H9 (cell line): ENCODE measurements at regions not wholly inside any gene's neighbourhood (a gene's known extent, or its start where the extent isn't known, plus 50 kb on each side); places are given as distances from the start of the nearest gene placed in this dataset.

ENCODE experiments used
- DNase-seq: peaks from one replicate; pipeline ENCODE4 v3.0.0-alpha.2; 2017
- H2AFZ ChIP-seq: one replicate; pipeline ENCODE4 v1.6.1; 2013; ENCODE audit warnings: mild to moderate bottlenecking, low read length, control low read depth, moderate library complexity
- H2AK5ac ChIP-seq: 2 replicates; pipeline ENCODE4 v1.6.1; 2013; ENCODE audit warnings: low read length, control low read depth, mixed read lengths; ENCODE audit not compliant: insufficient read length
- H2BK120ac ChIP-seq: one replicate; pipeline ENCODE4 v1.6.1; 2013; ENCODE audit warnings: low read depth, mild to moderate bottlenecking, low read length, control low read depth, inconsistent platforms; ENCODE audit not compliant: poor library complexity, severe bottlenecking
- H2BK12ac ChIP-seq: 2 replicates; pipeline ENCODE4 v1.6.1; 2013; ENCODE audit warnings: low read length, control low read depth, mixed read lengths, low read depth; ENCODE audit not compliant: insufficient read length
- H2BK15ac ChIP-seq: 2 replicates; pipeline ENCODE4 v1.6.1; 2013; ENCODE audit warnings: low read depth, low read length, control low read depth
- H2BK20ac ChIP-seq: one replicate; pipeline ENCODE4 v1.6.1; 2013; ENCODE audit warnings: low read depth, mild to moderate bottlenecking, low read length, control low read depth, inconsistent platforms; ENCODE audit not compliant: poor library complexity, severe bottlenecking
- H2BK5ac ChIP-seq: 2 replicates; pipeline ENCODE4 v1.6.1; 2013; ENCODE audit warnings: low read length, control low read depth, mixed read lengths; ENCODE audit not compliant: insufficient read length
- H3K14ac ChIP-seq: 2 replicates; pipeline ENCODE4 v1.6.1; 2013; ENCODE audit warnings: low read length, control low read depth; ENCODE audit not compliant: insufficient read depth
- H3K18ac ChIP-seq: 2 replicates; pipeline ENCODE4 v1.6.1; 2013; ENCODE audit warnings: low read depth, mild to moderate bottlenecking, mixed read lengths, low read length, control low read depth; ENCODE audit not compliant: insufficient read length
- H3K23ac ChIP-seq: 2 replicates; pipeline ENCODE4 v1.6.1; 2013; ENCODE audit warnings: low read length, control low read depth, mixed read lengths, low read depth; ENCODE audit not compliant: insufficient read length
- H3K23me2 ChIP-seq: 2 replicates; pipeline ENCODE4 v1.6.1; 2013; ENCODE audit warnings: low read depth, mild to moderate bottlenecking, mixed read lengths, low read length, control low read depth; ENCODE audit not compliant: insufficient read length, poor library complexity, severe bottlenecking
- H3K27ac ChIP-seq: 2 replicates; pipeline ENCODE4 v1.5.1; 2013; ENCODE audit warnings: low read length, control low read depth, mixed read lengths, low read depth; ENCODE audit not compliant: insufficient read length
- H3K27me3 ChIP-seq: 2 replicates; pipeline ENCODE4 v1.6.1; 2013; ENCODE audit warnings: low read length, control low read depth, inconsistent platforms; ENCODE audit not compliant: insufficient read depth
- H3K4ac ChIP-seq: 2 replicates; pipeline ENCODE4 v1.6.1; 2013; ENCODE audit warnings: low read depth, mild to moderate bottlenecking, control low read depth, inconsistent platforms, low read length, moderate library complexity
- H3K4me1 ChIP-seq: 2 replicates; pipeline ENCODE4 v1.6.1; 2013; ENCODE audit warnings: low read length, control low read depth, inconsistent platforms; ENCODE audit not compliant: insufficient read depth
- H3K4me2 ChIP-seq: 2 replicates; pipeline ENCODE4 v1.6.1; 2013; ENCODE audit warnings: low read length, control low read depth, mixed read lengths; ENCODE audit not compliant: insufficient read length, insufficient read depth
- H3K56ac ChIP-seq: 2 replicates; pipeline ENCODE4 v1.6.1; 2013; ENCODE audit warnings: low read depth, mild to moderate bottlenecking, mixed read lengths, low read length, control low read depth; ENCODE audit not compliant: insufficient read length
- H3K79me1 ChIP-seq: 2 replicates; pipeline ENCODE4 v1.6.1; 2013; ENCODE audit warnings: low read depth, mild to moderate bottlenecking, moderate library complexity, low read length, control low read depth, inconsistent platforms; ENCODE audit not compliant: insufficient read depth, poor library complexity, severe bottlenecking
- H3K79me2 ChIP-seq: 2 replicates; pipeline ENCODE4 v1.6.1; 2013; ENCODE audit warnings: low read length, control low read depth, inconsistent platforms; ENCODE audit not compliant: insufficient read depth
- H3K9ac ChIP-seq: 2 replicates; pipeline ENCODE4 v1.6.1; 2013; ENCODE audit warnings: low read length, control low read depth, mixed read lengths; ENCODE audit not compliant: insufficient read length; ENCODE audit errors: extremely low read depth
- H3K9me3 ChIP-seq: one replicate; pipeline ENCODE4 v1.6.1; 2013; ENCODE audit warnings: low read depth, low read length, inconsistent platforms; ENCODE audit not compliant: control insufficient read depth
- H3T11ph ChIP-seq: one replicate; pipeline ENCODE4 v1.6.1; 2013; ENCODE audit warnings: mild to moderate bottlenecking, low read length, control low read depth, inconsistent platforms
- H4K20me1 ChIP-seq: one replicate; pipeline ENCODE4 v1.6.1; 2013; ENCODE audit not compliant: control insufficient read depth, insufficient read length, insufficient read depth
- H4K5ac ChIP-seq: 2 replicates; pipeline ENCODE4 v1.6.1; 2013; ENCODE audit warnings: low read depth, mild to moderate bottlenecking, mixed read lengths, low read length, control low read depth; ENCODE audit not compliant: insufficient read length
- H4K8ac ChIP-seq: replicated peaks from 2 replicates; pipeline ENCODE4 v1.6.1; 2013; ENCODE audit warnings: low read length, control low read depth, mixed read lengths, low read depth; ENCODE audit not compliant: insufficient read length
- H4K91ac ChIP-seq: 2 replicates; pipeline ENCODE4 v1.6.1; 2013; ENCODE audit warnings: low read depth, mild to moderate bottlenecking, moderate library complexity, mixed read lengths, low read length, control low read depth; ENCODE audit not compliant: insufficient read length
- H3K27ac Mint-ChIP-seq, 3 experiments: 2 replicates in 2 of 3; 3 replicates in 1 of 3; pipeline ENCODE4 v1.8.0; 2020 to 2021; ENCODE audit warnings: mixed read lengths in 3 of 3, mild to moderate bottlenecking in 1 of 3, moderate library complexity in 1 of 3
- H3K27me3 Mint-ChIP-seq: 2 replicates; pipeline ENCODE4 v1.8.0; 2021; ENCODE audit warnings: low read depth, mild to moderate bottlenecking, moderate library complexity, mixed read lengths
- H3K36me3 Mint-ChIP-seq, 3 experiments: 2 replicates in 2 of 3; 3 replicates in 1 of 3; pipeline ENCODE4 v1.8.0; 2020 to 2021; ENCODE audit warnings: low read depth in 3 of 3, mixed read lengths in 3 of 3; ENCODE audit not compliant: insufficient read depth in 1 of 3
- H3K4me1 Mint-ChIP-seq, 2 experiments: 2 replicates each; pipeline ENCODE4 v1.8.0; 2020; ENCODE audit warnings: mixed read lengths in 2 of 2
- H3K4me3 Mint-ChIP-seq, 2 experiments: 2 replicates in 1 of 2; 3 replicates in 1 of 2; pipeline ENCODE4 v1.8.0; 2020 to 2021; ENCODE audit warnings: mild to moderate bottlenecking in 2 of 2, mixed read lengths in 2 of 2, moderate library complexity in 1 of 2
- H3K9me3 Mint-ChIP-seq, 2 experiments: 2 replicates in 1 of 2; 3 replicates in 1 of 2; pipeline ENCODE4 v1.8.0; 2020; ENCODE audit warnings: mild to moderate bottlenecking in 2 of 2, mixed read lengths in 2 of 2, moderate library complexity in 1 of 2
- WGBS: extraction: QIAGEN DNeasy Blood & Tissue Kit; methylation state at CpG from one replicate; pipeline ENCODE4 v1.1.7; 2013; ENCODE audit warnings: missing lambda C conversion rate, low lambda C conversion rate, mixed read lengths; ENCODE audit not compliant: insufficient read length; ENCODE audit errors: extremely low coverage; 5-methylcytosine and 5-hydroxymethylcytosine counted together
- TF ChIP-seq, protein P1 (sequence below): fragments of 200-600 bp; sonication (generic); conservative IDR thresholded peaks from 3 replicates; pipeline ENCODE4 v1.8.0; 2021; ENCODE audit warnings: antibody characterized with exemption, mild to moderate bottlenecking

DNA sequence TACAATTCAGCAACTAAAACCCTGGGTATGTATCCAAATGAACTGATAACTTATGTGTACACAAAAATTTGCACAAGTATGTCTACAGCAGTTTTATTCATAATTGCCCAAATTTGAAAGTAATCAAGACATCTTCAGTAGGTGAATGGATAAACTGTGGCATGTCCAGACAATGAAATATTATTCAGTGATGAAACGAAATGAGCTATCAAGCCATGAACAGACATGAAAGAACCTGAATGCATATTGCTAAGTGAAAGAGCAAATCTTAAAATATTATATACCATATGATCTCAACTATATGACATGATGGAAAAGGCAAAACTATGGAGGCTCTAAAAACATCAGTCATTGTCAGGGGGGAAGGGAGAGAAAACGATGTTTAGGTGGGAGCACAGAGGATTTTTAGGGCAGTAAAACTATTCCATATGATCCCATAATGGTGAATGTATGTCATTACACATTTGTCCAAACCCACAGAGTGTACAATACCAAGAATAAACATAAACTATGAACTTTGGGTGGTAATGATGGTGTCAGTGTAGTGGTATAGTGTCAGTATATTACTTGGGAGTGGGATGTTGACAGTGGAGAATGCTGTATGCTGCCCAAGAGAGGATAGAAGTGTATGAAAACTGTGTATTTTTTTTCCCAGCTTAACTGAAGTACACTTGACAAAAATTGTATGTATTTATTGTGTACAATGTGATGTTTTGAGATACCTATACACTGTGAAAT is 92.8 kb upstream of the PPP2R5A start:
- Mint-ChIP-seq H3K27ac (no peak overlapping the region), H3K36me3 (peaks cover 0 to 4% (median 0%) of the 10 kb centered on the region in 3 experiments; a peak in 2 of 7 replicates), H3K4me1 (no peaks in the 10 kb centered on the region), H3K9me3 (peaks cover 4 to 12% of the 10 kb centered on the region in 2 experiments; a peak in 4 of 5 replicates), H3K27me3 (no peaks in the 10 kb centered on the region), H3K4me3 (no peak overlapping the region)
- H2BK12ac ChIP-seq = no peak overlapping the region
- no peak overlapping the region for H4K91ac ChIP-seq
- no peak overlapping the region for H3K18ac ChIP-seq
- H3T11ph ChIP-seq = no peak overlapping the region
- no peak overlapping the region for H2BK15ac ChIP-seq
- no peaks in the 10 kb centered on the region for H3K9me3 ChIP-seq
- H2AK5ac ChIP-seq = no peak overlapping the region
- H3K79me1 ChIP-seq = no peaks in the 10 kb centered on the region
- H2AFZ ChIP-seq = no peak overlapping the region
- no peak overlapping the region for H4K8ac ChIP-seq
- H4K20me1 ChIP-seq = no peaks in the 10 kb centered on the region
- no peak overlapping the region for H2BK5ac ChIP-seq
- WGBS = no CpG with 5 or more reads among the region's 2 CpGs
- no peak overlapping the region for H3K4ac ChIP-seq
- H3K9ac ChIP-seq = no peak overlapping the region
- DNase-seq = no peak
- TF ChIP-seq, protein P1, sequence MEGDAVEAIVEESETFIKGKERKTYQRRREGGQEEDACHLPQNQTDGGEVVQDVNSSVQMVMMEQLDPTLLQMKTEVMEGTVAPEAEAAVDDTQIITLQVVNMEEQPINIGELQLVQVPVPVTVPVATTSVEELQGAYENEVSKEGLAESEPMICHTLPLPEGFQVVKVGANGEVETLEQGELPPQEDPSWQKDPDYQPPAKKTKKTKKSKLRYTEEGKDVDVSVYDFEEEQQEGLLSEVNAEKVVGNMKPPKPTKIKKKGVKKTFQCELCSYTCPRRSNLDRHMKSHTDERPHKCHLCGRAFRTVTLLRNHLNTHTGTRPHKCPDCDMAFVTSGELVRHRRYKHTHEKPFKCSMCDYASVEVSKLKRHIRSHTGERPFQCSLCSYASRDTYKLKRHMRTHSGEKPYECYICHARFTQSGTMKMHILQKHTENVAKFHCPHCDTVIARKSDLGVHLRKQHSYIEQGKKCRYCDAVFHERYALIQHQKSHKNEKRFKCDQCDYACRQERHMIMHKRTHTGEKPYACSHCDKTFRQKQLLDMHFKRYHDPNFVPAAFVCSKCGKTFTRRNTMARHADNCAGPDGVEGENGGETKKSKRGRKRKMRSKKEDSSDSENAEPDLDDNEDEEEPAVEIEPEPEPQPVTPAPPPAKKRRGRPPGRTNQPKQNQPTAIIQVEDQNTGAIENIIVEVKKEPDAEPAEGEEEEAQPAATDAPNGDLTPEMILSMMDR = no peak
- no peaks in the 10 kb centered on the region for H3K79me2 ChIP-seq
- no peaks in the 10 kb centered on the region for H3K27me3 ChIP-seq
- H3K4me1 ChIP-seq = no peaks in the 10 kb centered on the region
- H3K27ac ChIP-seq = no peak overlapping the region
- no peak overlapping the region for H2BK120ac ChIP-seq
- no peak overlapping the region for H3K56ac ChIP-seq
- no peak overlapping the region for H3K23ac ChIP-seq
- H3K14ac ChIP-seq = no peak overlapping the region
- no peak overlapping the region for H3K4me2 ChIP-seq
- H3K23me2 ChIP-seq = no peaks in the 10 kb centered on the region
- no peak overlapping the region for H4K5ac ChIP-seq
- H2BK20ac ChIP-seq = no peak overlapping the region
